Renal cortex interstitium (tissue), 11 donors: ENCODE measurements at regions not wholly inside any gene's neighbourhood (a gene's known extent, or its start where the extent isn't known, plus 50 kb on each side); places are given as distances from the start of the nearest gene placed in this dataset.

Experiments
- DNase-seq, 11 donors: peaks; one replicate each; pipeline ENCODE4 v3.0.0-alpha.2; 2013; ENCODE audit warnings: low read depth in 9 of 11, low spot score in 4 of 11; ENCODE audit errors: extremely low read depth in 1 of 11

- no peak for DNase-seq
Observed at GRCh38 chr6:115740907-115741306, 319.8 kb downstream of the FRK start.

- DNase-seq = no peak
Observed at GRCh38 chr6:115735610-115736009, 325.1 kb downstream of the FRK start.

GRCh38 chr6:115733426-115733825, 327.3 kb downstream of the FRK start:
- no peak for DNase-seq

GRCh38 chr6:115729036-115729435, 331.7 kb downstream of the FRK start:
- no peak for DNase-seq

- DNase-seq = no peak
Observed at GRCh38 chr6:115728171-115728570, 332.5 kb downstream of the FRK start.

GRCh38 chr6:115721564-115721963, 339.1 kb downstream of the FRK start:
- no peak for DNase-seq

GRCh38 chr6:115720900-115721299, 339.8 kb downstream of the FRK start:
- no peak for DNase-seq

GRCh38 chr6:115717472-115717871, 343.2 kb downstream of the FRK start:
- no peak for DNase-seq

GRCh38 chr6:115717062-115717461, 343.6 kb downstream of the FRK start:
- DNase-seq = peak in 3 of 11 donors; percentile 6 to 12 (median 7)

GRCh38 chr6:115712291-115712961, 348.3 kb downstream of the FRK start:
- DNase-seq = peak in 4 of 11 donors; percentile 3 to 22 (median 10)

- no peak for DNase-seq
Observed at GRCh38 chr6:115708850-115709249, 351.8 kb downstream of the FRK start.

- no peak for DNase-seq
Observed at GRCh38 chr6:115706981-115707380, 353.7 kb downstream of the FRK start.

- no peak for DNase-seq
Observed at GRCh38 chr6:115706324-115706723, 354.4 kb downstream of the FRK start.

GRCh38 chr6:115704028-115704427, 356.7 kb downstream of the FRK start:
- no peak for DNase-seq

- no peak for DNase-seq
Observed at GRCh38 chr6:115691433-115691832, 369.3 kb downstream of the FRK start.

- no peak for DNase-seq
Observed at GRCh38 chr6:115690854-115691253, 369.8 kb downstream of the FRK start.

GRCh38 chr6:115681978-115682775, 378.5 kb downstream of the FRK start:
- DNase-seq = no peak

GRCh38 chr6:115680621-115681020, 380.1 kb downstream of the FRK start:
- no peak for DNase-seq

GRCh38 chr6:115677198-115677597, 383.5 kb downstream of the FRK start:
- DNase-seq = no peak

GRCh38 chr6:115675443-115675842, 385.2 kb downstream of the FRK start:
- DNase-seq = no peak

GRCh38 chr6:115668781-115669180, 391.9 kb downstream of the FRK start:
- no peak for DNase-seq
